ENCODE measurements at regions not wholly inside any gene's neighbourhood (a gene's known extent, or its start where the extent isn't known, plus 50 kb on each side); places are given as distances from the start of the nearest gene placed in this dataset.
"Not testable (repeated sequence)": the region's sequence is repeated elsewhere in the genome, so short reads cannot be mapped to it uniquely, and the experiment has no call there.

DNA sequence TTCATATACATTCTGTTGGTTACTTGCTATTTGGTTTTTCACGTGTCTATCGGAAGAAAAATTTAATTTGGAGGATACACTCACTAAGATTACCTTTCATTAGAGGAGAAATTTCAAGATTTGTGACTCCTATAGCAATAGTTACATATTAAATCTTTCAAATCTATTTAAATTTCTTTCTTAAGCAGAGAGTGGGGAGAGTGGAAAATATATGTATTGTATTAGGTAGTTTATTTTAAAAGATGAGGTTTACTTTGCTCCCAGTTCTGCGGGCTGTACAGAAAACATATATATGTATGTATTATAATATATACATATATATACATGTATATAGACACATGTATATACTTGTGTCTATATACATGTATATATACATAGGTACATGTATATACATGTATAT is 402.3 kb upstream of the MIR17HG start:
- TF ChIP-seq, protein P1, sequence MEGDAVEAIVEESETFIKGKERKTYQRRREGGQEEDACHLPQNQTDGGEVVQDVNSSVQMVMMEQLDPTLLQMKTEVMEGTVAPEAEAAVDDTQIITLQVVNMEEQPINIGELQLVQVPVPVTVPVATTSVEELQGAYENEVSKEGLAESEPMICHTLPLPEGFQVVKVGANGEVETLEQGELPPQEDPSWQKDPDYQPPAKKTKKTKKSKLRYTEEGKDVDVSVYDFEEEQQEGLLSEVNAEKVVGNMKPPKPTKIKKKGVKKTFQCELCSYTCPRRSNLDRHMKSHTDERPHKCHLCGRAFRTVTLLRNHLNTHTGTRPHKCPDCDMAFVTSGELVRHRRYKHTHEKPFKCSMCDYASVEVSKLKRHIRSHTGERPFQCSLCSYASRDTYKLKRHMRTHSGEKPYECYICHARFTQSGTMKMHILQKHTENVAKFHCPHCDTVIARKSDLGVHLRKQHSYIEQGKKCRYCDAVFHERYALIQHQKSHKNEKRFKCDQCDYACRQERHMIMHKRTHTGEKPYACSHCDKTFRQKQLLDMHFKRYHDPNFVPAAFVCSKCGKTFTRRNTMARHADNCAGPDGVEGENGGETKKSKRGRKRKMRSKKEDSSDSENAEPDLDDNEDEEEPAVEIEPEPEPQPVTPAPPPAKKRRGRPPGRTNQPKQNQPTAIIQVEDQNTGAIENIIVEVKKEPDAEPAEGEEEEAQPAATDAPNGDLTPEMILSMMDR (conservative IDR thresholded peaks at IDR 0.05) = not testable (repeated sequence)
- not testable (repeated sequence) for TF ChIP-seq EZH2 (IDR thresholded peaks at IDR 0.05; ENCODE audit: low read depth)
